KMS-11 (cell line): ENCODE measurements at regions not wholly inside any gene's neighbourhood (a gene's known extent, or its start where the extent isn't known, plus 50 kb on each side); places are given as distances from the start of the nearest gene placed in this dataset.

Source experiments
- H2AFZ ChIP-seq: fragments of 200-600 bp; sonication (generic); 2 replicates; pipeline ENCODE4 v1.6.1; 2016; ENCODE audit warnings: antibody characterized with exemption, mixed run types, low read depth
- H3K27ac ChIP-seq: fragments of 200-600 bp; sonication (generic); 2 replicates; pipeline ENCODE4 v1.6.1; 2016; ENCODE audit warnings: mild to moderate bottlenecking, mixed run types
- H3K27me3 ChIP-seq: fragments of 200-600 bp; sonication (generic); 2 replicates; pipeline ENCODE4 v1.6.1; 2017; ENCODE audit warnings: mild to moderate bottlenecking, low read depth, mixed run types, moderate library complexity; ENCODE audit not compliant: insufficient read depth
- H3K36me3 ChIP-seq: fragments of 200-600 bp; sonication (generic); 2 replicates; pipeline ENCODE4 v1.6.1; 2017; ENCODE audit warnings: mild to moderate bottlenecking, mixed run types; ENCODE audit not compliant: insufficient read depth
- H3K4me1 ChIP-seq: fragments of 200-600 bp; sonication (generic); 2 replicates; pipeline ENCODE4 v1.6.1; 2016; ENCODE audit warnings: mild to moderate bottlenecking, low read depth, mixed run types; ENCODE audit not compliant: poor library complexity, severe bottlenecking
- H3K4me2 ChIP-seq: fragments of 200-600 bp; sonication (generic); 2 replicates; pipeline ENCODE4 v1.7.0; 2016; ENCODE audit warnings: mild to moderate bottlenecking, mixed run types
- H3K4me3 ChIP-seq: fragments of 200-600 bp; sonication (generic); IDR thresholded peaks from 2 replicates; pipeline ENCODE4 v1.6.1; 2017; ENCODE audit warnings: low read depth, low read length, mixed read lengths; ENCODE audit not compliant: insufficient read depth
- H3K79me2 ChIP-seq: fragments of 200-600 bp; sonication (generic); 2 replicates; pipeline ENCODE4 v1.6.1; 2016; ENCODE audit warnings: low read depth, mixed run types; ENCODE audit not compliant: insufficient read depth
- H3K9ac ChIP-seq: fragments of 200-600 bp; sonication (generic); 2 replicates; pipeline ENCODE4 v1.6.1; 2016; ENCODE audit warnings: mild to moderate bottlenecking, mixed run types
- H4K20me1 ChIP-seq: fragments of 200-600 bp; sonication (generic); 2 replicates; pipeline ENCODE4 v1.6.1; 2016; ENCODE audit warnings: mild to moderate bottlenecking, mixed run types; ENCODE audit not compliant: insufficient read depth
- TF ChIP-seq, protein P1 (sequence below): fragments of 200-600 bp; sonication (generic); conservative IDR thresholded peaks from 2 replicates; pipeline ENCODE4 v1.6.1; 2017; ENCODE audit warnings: low read depth, mild to moderate bottlenecking, antibody characterized with exemption, low read length, moderate library complexity, mixed read lengths

DNA sequence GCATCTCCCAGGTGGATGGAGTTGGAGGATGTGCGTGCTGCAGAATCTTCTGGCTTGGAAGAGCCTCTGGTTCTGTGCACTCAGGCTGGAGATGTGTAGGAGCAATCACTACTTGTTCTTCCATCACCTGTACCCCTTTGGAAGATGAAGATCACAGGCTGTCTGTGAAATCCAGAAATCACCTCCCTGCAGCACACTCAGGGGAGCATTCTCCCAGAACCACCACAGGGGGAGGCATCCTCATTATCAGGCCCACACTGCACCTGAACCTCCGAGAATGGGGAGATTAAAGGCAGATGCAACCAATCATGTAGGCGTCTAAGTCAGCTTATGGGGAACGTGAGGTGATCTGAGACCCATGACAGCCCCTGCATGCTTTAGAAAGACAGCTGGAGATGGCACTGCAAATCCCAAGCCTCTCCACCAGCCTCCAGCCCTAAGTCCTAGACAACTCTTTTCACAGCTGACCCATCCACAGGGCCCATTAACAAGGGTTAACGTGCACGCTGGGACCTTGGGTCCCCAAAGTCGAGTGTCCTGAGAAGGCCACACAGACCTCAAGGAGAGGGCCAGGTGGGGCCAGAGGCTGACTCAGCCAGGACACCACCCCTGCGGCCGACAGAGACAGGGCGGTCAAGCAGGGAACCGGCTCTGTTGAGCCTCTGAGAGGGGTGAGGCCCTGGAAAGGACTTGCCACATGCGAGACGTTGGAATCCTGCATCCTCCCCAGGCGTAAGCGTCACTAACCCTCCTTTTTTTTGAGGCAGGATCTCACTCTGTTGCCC lies 314.9 kb downstream of the EIPR1 start:
- Histone ChIP-seq H3K79me2 (no peaks in the 10 kb centered on the region), H4K20me1 (no peaks in the 10 kb centered on the region), H3K36me3 (no peaks in the 10 kb centered on the region), H3K4me3 (no peak overlapping the region), H3K27ac (no peak overlapping the region), H3K4me2 (no peak overlapping the region), H3K9ac (no peak overlapping the region), H3K27me3 (no peaks in the 10 kb centered on the region), H3K4me1 (no peaks in the 10 kb centered on the region), H2AFZ (no peak overlapping the region)
- TF ChIP-seq, protein P1, sequence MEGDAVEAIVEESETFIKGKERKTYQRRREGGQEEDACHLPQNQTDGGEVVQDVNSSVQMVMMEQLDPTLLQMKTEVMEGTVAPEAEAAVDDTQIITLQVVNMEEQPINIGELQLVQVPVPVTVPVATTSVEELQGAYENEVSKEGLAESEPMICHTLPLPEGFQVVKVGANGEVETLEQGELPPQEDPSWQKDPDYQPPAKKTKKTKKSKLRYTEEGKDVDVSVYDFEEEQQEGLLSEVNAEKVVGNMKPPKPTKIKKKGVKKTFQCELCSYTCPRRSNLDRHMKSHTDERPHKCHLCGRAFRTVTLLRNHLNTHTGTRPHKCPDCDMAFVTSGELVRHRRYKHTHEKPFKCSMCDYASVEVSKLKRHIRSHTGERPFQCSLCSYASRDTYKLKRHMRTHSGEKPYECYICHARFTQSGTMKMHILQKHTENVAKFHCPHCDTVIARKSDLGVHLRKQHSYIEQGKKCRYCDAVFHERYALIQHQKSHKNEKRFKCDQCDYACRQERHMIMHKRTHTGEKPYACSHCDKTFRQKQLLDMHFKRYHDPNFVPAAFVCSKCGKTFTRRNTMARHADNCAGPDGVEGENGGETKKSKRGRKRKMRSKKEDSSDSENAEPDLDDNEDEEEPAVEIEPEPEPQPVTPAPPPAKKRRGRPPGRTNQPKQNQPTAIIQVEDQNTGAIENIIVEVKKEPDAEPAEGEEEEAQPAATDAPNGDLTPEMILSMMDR = no peak

DNA sequence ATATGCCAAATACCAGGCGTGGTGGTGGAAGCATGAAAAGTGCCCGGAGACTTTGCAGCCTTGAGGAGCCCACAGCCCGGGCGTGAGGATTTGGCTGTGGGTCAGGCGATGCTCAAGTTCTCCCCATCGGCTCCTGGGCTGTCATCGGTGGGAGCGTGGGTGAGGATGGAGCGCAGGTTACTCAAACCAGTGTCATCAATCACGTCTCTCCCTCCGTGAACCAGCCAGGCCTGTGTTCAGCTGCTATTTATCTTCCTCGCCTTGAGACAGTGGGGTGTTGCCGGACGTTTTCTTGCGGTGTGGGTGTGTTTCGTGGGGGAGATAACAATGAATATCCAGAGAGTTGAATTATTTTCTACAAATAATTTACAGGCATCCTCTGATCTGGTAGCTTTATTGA lies 317.6 kb downstream of the EIPR1 start:
- H4K20me1 ChIP-seq = no peaks in the 10 kb centered on the region
- H3K79me2 ChIP-seq = no peaks in the 10 kb centered on the region
- no peaks in the 10 kb centered on the region for H3K4me1 ChIP-seq
- no peaks in the 10 kb centered on the region for H3K27me3 ChIP-seq
- H3K36me3 ChIP-seq = no peaks in the 10 kb centered on the region
- TF ChIP-seq, protein P1 = no peak
- H2AFZ ChIP-seq = no peak overlapping the region
- H3K27ac ChIP-seq = no peak overlapping the region
- no peak overlapping the region for H3K4me3 ChIP-seq
- H3K4me2 ChIP-seq = no peak overlapping the region
- no peak overlapping the region for H3K9ac ChIP-seq

DNA sequence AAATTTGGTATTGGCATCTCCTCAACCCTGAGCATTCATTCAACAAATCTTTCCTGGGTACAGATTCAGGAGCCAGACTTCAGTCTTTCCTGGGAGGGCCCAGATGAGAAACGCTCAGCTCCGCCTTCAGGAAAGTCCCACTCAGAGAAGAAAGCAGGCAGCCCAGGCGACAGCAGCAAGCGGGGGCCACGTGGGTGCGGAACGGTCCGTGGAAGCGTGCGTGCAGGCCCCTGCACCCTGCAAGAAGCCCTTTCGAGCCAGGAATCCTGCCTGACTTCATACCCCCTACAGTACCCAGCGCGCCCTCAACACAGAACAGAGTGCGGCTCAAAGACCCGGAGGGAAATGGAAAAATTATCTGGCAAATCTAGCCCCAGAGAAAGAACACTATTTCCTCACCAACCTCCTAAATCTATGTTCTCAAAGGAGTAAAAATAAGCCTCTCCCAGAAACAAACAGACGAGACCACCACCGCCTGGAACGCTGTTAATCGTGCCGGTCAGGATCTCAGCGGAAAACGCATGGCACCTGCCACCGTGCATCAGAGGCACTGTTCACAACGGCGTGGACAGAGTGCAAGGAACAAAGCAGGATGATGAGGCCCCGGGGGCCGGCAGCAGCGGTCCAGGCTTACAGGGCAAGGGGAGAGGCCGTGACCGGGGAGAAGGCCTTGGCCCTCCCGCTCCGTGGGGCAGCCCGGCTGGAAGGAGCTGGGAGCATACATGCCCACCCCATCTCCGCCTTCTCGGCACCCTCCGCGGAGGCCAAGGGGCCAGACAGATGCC lies 318.3 kb downstream of the EIPR1 start:
- no peaks in the 10 kb centered on the region for H3K4me1 ChIP-seq
- TF ChIP-seq, protein P1 = no peak
- H2AFZ ChIP-seq = no peak overlapping the region
- no peaks in the 10 kb centered on the region for H3K79me2 ChIP-seq
- H3K27ac ChIP-seq = no peak overlapping the region
- no peak overlapping the region for H3K4me3 ChIP-seq
- no peaks in the 10 kb centered on the region for H4K20me1 ChIP-seq
- H3K36me3 ChIP-seq = no peaks in the 10 kb centered on the region
- H3K27me3 ChIP-seq = no peaks in the 10 kb centered on the region
- H3K4me2 ChIP-seq = no peak overlapping the region
- H3K9ac ChIP-seq = no peak overlapping the region

DNA sequence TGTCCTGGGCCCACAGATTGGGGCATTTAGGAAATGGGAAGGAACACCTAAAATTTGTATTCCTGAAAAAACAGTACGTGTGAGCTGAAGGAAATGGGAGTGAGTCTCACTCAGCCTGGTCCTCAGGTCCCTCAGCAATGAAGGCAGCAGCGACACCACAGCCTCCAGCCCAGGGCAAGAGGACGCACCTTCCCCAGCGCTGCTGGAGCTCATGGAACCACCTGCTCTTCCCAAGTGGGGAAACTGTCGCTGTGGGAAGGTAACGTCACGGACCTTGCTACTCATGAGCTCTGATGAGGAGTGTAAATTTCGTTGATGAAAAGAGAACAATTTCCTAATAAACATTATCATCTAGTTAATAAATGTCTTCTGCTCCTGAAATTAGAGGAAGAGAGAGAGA lies 323.6 kb downstream of the EIPR1 start:
- no peaks in the 10 kb centered on the region for H3K4me1 ChIP-seq
- no peak overlapping the region for H3K9ac ChIP-seq
- no peak overlapping the region for H3K4me3 ChIP-seq
- H3K4me2 ChIP-seq = no peak overlapping the region
- no peak overlapping the region for H2AFZ ChIP-seq
- TF ChIP-seq, protein P1 = no peak
- no peak overlapping the region for H3K27ac ChIP-seq
- no peaks in the 10 kb centered on the region for H4K20me1 ChIP-seq
- H3K36me3 ChIP-seq = no peaks in the 10 kb centered on the region
- no peaks in the 10 kb centered on the region for H3K79me2 ChIP-seq
- no peaks in the 10 kb centered on the region for H3K27me3 ChIP-seq
